Trophoblast cell (in vitro differentiated cells and primary cell): ENCODE measurements at regions not wholly inside any gene's neighbourhood (a gene's known extent, or its start where the extent isn't known, plus 50 kb on each side); places are given as distances from the start of the nearest gene placed in this dataset.

Experiments
- DNase-seq, 2 donors: peaks; one replicate each; pipeline ENCODE4 v3.0.0-alpha.2; 2016
- H2AFZ ChIP-seq: 2 replicates; pipeline ENCODE4 v1.6.1; 2013; ENCODE audit warnings: low read length, moderate library complexity, mild to moderate bottlenecking; ENCODE audit not compliant: insufficient read depth, poor library complexity
- H2AK5ac ChIP-seq: 2 replicates; pipeline ENCODE4 v1.6.1; 2013; ENCODE audit warnings: mild to moderate bottlenecking, low read length
- H2BK120ac ChIP-seq: 2 replicates; pipeline ENCODE4 v1.6.1; 2013; ENCODE audit warnings: low read length, mild to moderate bottlenecking, moderate library complexity; ENCODE audit not compliant: insufficient read depth, poor library complexity
- H2BK12ac ChIP-seq: 2 replicates; pipeline ENCODE4 v1.6.1; 2013; ENCODE audit warnings: mild to moderate bottlenecking, low read length, moderate library complexity
- H2BK5ac ChIP-seq: 2 replicates; pipeline ENCODE4 v1.6.1; 2013; ENCODE audit warnings: low read length, low read depth, moderate library complexity, mild to moderate bottlenecking; ENCODE audit not compliant: poor library complexity
- H3K14ac ChIP-seq: 2 replicates; pipeline ENCODE4 v1.6.1; 2013; ENCODE audit warnings: mild to moderate bottlenecking, low read length
- H3K18ac ChIP-seq: 2 replicates; pipeline ENCODE4 v1.6.1; 2013; ENCODE audit warnings: mild to moderate bottlenecking, low read length
- H3K23ac ChIP-seq: 2 replicates; pipeline ENCODE4 v1.6.1; 2013; ENCODE audit warnings: low read length
- H3K27ac ChIP-seq: 2 replicates; pipeline ENCODE4 v1.5.1; 2013; ENCODE audit warnings: low read depth, mild to moderate bottlenecking, inconsistent platforms, low read length, moderate library complexity
- H3K27me3 ChIP-seq: 2 replicates; pipeline ENCODE4 v1.6.1; 2013; ENCODE audit warnings: inconsistent platforms, mild to moderate bottlenecking, low read length, moderate library complexity; ENCODE audit not compliant: insufficient read depth
- H3K36me3 ChIP-seq, 2 experiments: 1 replicate in 1 of 2; 2 replicates in 1 of 2; pipeline ENCODE4 v1.6.1; 2013; ENCODE audit warnings: low read length in 2 of 2, mild to moderate bottlenecking in 2 of 2, moderate library complexity in 1 of 2; ENCODE audit not compliant: insufficient read depth in 2 of 2, control insufficient read depth in 1 of 2
- H3K4ac ChIP-seq: 2 replicates; pipeline ENCODE4 v1.6.1; 2013; ENCODE audit warnings: low read depth, mild to moderate bottlenecking, low read length, moderate library complexity
- H3K4me1 ChIP-seq, 2 experiments: 1 replicate in 1 of 2; 2 replicates in 1 of 2; pipeline ENCODE4 v1.6.1; 2013; ENCODE audit warnings: low read length in 2 of 2, mild to moderate bottlenecking in 2 of 2, moderate library complexity in 1 of 2; ENCODE audit not compliant: insufficient read depth in 2 of 2, control insufficient read depth in 1 of 2
- H3K4me2 ChIP-seq: 2 replicates; pipeline ENCODE4 v1.6.1; 2013; ENCODE audit warnings: inconsistent platforms, mild to moderate bottlenecking, low read length, moderate library complexity
- H3K4me3 ChIP-seq: 2 replicates; pipeline ENCODE4 v1.5.1; 2013; ENCODE audit warnings: mild to moderate bottlenecking, low read depth, low read length, inconsistent platforms
- H3K79me1 ChIP-seq: one replicate; pipeline ENCODE4 v1.6.1; 2013; ENCODE audit warnings: low read length
- H3K79me2 ChIP-seq: 2 replicates; pipeline ENCODE4 v1.6.1; 2013; ENCODE audit warnings: low read length, mild to moderate bottlenecking; ENCODE audit not compliant: control insufficient read depth, insufficient read depth, poor library complexity
- H3K9ac ChIP-seq: 2 replicates; pipeline ENCODE4 v1.6.1; 2013; ENCODE audit warnings: mild to moderate bottlenecking, low read length
- H3K9me3 ChIP-seq: 2 replicates; pipeline ENCODE4 v1.6.1; 2013; ENCODE audit warnings: low read depth, mild to moderate bottlenecking, control low read depth, inconsistent platforms, low read length; ENCODE audit not compliant: insufficient read depth
- H4K12ac ChIP-seq: 2 replicates; pipeline ENCODE4 v1.6.1; 2013; ENCODE audit warnings: low read depth, mild to moderate bottlenecking, low read length, moderate library complexity
- H4K8ac ChIP-seq: 2 replicates; pipeline ENCODE4 v1.6.1; 2013; ENCODE audit warnings: low read depth, mild to moderate bottlenecking, low read length, moderate library complexity
- H4K91ac ChIP-seq: one replicate; pipeline ENCODE4 v1.6.1; 2013; ENCODE audit warnings: low read depth, mild to moderate bottlenecking, low read length, moderate library complexity
- WGBS: extraction: QIAGEN DNeasy Blood & Tissue Kit; methylation state at CpG from one replicate; pipeline ENCODE4 v1.1.7; 2013; ENCODE audit warnings: missing lambda C conversion rate; ENCODE audit not compliant: insufficient read length, insufficient coverage; ENCODE audit errors: extremely low coverage; 5-methylcytosine and 5-hydroxymethylcytosine counted together

- DNase-seq, result no peak
- Histone ChIP-seq H3K9me3 (no peaks in the 10 kb centered on the region), H3K14ac (no peak overlapping the region)
Observed at GRCh38 chr10:3975016-3975415, 190.0 kb upstream of the KLF6 start.

DNA sequence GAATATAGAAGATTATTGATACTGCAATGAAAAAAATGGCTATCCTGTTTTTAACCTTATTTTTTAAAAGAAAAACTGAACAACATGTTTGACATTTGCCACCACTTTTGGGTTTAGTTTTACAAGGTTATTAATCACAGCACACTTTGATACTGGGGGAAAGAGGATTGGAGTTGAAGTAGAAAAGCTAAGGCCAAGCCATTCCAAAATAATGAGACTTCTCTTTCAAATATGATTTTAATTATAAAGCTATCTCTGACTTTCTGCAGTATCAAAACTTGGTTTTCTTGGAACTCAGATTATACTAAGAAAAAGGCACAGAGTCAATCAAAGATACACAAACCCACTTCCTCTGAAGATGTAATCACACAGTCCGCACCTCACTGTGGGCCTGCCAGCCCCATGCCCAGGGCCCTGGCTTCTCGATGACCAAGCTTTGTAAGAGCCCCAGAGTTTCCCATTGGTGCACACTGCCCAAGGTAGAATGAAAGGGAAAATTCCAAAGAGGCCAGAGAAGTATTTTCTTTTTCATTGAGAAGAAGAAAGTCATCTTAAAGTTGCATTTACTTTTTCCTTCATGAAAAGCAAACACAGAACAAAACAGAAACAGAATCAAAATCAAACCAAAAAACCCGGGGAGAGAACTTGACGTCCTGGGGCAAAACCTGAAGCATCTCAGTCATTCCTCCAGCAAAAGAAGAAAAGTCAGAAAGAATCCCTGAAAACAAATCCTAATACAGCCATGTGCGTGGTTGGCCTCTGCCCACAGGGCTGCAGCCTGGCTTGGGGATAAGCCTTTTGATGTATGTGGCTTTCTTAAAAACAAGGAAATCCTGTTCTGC is 187.7 kb upstream of the KLF6 start:
- Histone ChIP-seq H3K36me3 (no peaks in the 10 kb centered on the region), H2AFZ (peak overlapping the region; percentile 67), H3K4me3 (no peak overlapping the region), H3K79me2 (no peaks in the 10 kb centered on the region), H2BK5ac (peak overlapping the region; percentile 95), H2BK120ac (peak overlapping the region; percentile 96), H3K4ac (no peak overlapping the region), H3K4me2 (no peak overlapping the region), H3K27ac (peak overlapping the region; percentile 85), H3K9ac (no peak overlapping the region), H3K18ac (no peak overlapping the region), H4K8ac (no peak overlapping the region), H3K23ac (no peak overlapping the region), H3K27me3 (no peaks in the 10 kb centered on the region), H3K4me1 (peaks cover 12 to 13% of the 10 kb centered on the region in 2 experiments), H4K12ac (no peak overlapping the region), H4K91ac (peak overlapping the region; percentile 97), H2BK12ac (peak overlapping the region; percentile 99), H3K14ac (peak overlapping the region; percentile 88), H3K79me1 (peaks cover 16% of the 10 kb centered on the region), H2AK5ac (peak overlapping the region; percentile 66), H3K9me3 (no peaks in the 10 kb centered on the region)
- DNase-seq, result peak in 1 of 2 donors; percentile 41
- WGBS, result no CpG with 5 or more reads among the region's 5 CpGs

More at GRCh38 chr10:3975016-3975415, 190.0 kb upstream of the KLF6 start:
- no peak overlapping the region for H3K4me3 ChIP-seq
- no peak overlapping the region for H2AFZ ChIP-seq
- WGBS, result no CpG with 5 or more reads among the region's 9 CpGs
- H3K18ac ChIP-seq, result no peak overlapping the region
- H4K12ac ChIP-seq, result no peak overlapping the region
- H2BK120ac ChIP-seq, result no peak overlapping the region
- no peak overlapping the region for H2BK12ac ChIP-seq
- H4K8ac ChIP-seq, result no peak overlapping the region
- no peak overlapping the region for H2AK5ac ChIP-seq
- H3K4me2 ChIP-seq, result no peak overlapping the region
- no peak overlapping the region for H3K27ac ChIP-seq
- no peak overlapping the region for H2BK5ac ChIP-seq
- no peaks in the 10 kb centered on the region for H3K27me3 ChIP-seq
- H3K4ac ChIP-seq, result no peak overlapping the region
- H3K4me1 ChIP-seq, result peaks cover 10 to 12% of the 10 kb centered on the region in 2 experiments
- H3K36me3 ChIP-seq, result no peaks in the 10 kb centered on the region
- H4K91ac ChIP-seq, result peak overlapping the region; percentile 4
- peaks cover 8% of the 10 kb centered on the region for H3K79me1 ChIP-seq
- H3K9ac ChIP-seq, result no peak overlapping the region
- no peaks in the 10 kb centered on the region for H3K79me2 ChIP-seq
- no peak overlapping the region for H3K23ac ChIP-seq

DNA sequence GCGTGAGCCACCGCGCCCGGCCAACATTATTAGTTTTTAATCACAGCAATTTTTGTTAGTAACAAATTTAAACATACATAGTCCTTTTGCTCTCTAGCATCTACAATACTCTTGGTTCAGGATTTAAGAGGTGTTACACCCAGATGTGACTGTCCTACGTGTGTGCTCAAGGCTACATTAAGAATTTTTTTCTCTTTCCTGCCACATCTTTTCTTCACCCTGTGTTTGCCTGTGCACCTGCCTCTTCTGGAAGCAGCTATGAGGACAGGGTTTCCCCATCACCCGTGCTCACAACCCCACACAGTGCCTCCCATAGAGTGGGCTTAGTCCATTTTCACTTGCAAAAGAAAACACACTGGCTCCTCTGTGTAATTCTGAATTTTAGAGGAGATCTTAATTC is 186.7 kb upstream of the KLF6 start:
- no CpG with 5 or more reads among the region's 6 CpGs for WGBS
- H3K23ac ChIP-seq, result no peak overlapping the region
- H3K36me3 ChIP-seq, result no peaks in the 10 kb centered on the region
- H3K79me2 ChIP-seq, result no peaks in the 10 kb centered on the region
- H3K27me3 ChIP-seq, result no peaks in the 10 kb centered on the region
- no peak for DNase-seq
- H3K27ac ChIP-seq, result no peak overlapping the region
- H3K4me1 ChIP-seq, result peaks cover 10% of the 10 kb centered on the region in 2 experiments
- H3K14ac ChIP-seq, result peak overlapping the region; percentile 76
- H3K4me2 ChIP-seq, result no peak overlapping the region
- peaks cover 16% of the 10 kb centered on the region for H3K79me1 ChIP-seq
- no peak overlapping the region for H3K4me3 ChIP-seq
- H2AK5ac ChIP-seq, result peak overlapping the region; percentile 90
- no peaks in the 10 kb centered on the region for H3K9me3 ChIP-seq
- no peak overlapping the region for H4K8ac ChIP-seq
- peak overlapping the region; percentile 89 for H4K91ac ChIP-seq
- no peak overlapping the region for H2AFZ ChIP-seq
- H3K9ac ChIP-seq, result no peak overlapping the region
- peak overlapping the region; percentile 64 for H3K4ac ChIP-seq
- H3K18ac ChIP-seq, result peak overlapping the region; percentile 88
- H2BK12ac ChIP-seq, result peak overlapping the region; percentile 99
- H4K12ac ChIP-seq, result peak overlapping the region; percentile 47
- peak overlapping the region; percentile 64 for H2BK5ac ChIP-seq
- H2BK120ac ChIP-seq, result peak overlapping the region; percentile 77

DNA sequence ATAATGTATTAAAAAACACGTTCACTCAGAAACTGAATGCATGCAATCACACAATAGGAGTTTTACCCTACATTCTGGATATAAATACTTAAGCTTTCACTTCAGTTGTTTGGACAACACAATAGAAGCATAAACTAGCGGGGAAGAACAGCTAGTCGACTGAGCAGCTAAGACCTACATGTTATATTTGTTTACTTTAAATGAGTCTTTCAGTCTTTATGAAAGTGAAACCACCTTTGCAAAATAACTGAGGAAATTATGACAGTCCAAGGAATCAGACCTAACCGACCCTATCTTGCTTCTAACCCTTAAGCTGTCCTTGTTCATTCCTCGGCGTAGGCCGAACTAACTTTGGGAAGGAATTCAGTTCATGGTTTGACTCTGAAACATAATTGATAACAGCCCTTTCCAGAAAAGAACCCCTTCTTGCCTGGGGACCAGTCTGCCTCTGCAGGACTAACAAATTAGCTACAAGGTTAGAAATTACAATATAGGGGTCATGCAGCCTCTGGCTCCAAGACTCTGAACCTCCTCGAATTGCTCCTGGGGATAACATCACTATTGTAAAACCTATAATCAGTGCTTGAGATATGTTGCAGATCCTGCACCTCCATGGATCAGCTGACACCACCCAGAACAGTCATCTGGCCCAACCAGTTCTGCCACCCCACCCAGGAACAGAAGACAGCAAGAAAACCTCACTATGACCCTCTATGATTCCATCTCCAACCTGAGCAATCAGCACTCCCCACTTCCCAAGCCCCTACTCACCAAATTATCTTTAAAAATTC is 185.1 kb upstream of the KLF6 start:
- no peak overlapping the region for H3K18ac ChIP-seq
- no peaks in the 10 kb centered on the region for H3K9me3 ChIP-seq
- H3K4ac ChIP-seq, result no peak overlapping the region
- H3K9ac ChIP-seq, result no peak overlapping the region
- peak overlapping the region; percentile 88 for H2AK5ac ChIP-seq
- peak; percentile 65 to 87 for DNase-seq
- H3K79me1 ChIP-seq, result peaks cover 18% of the 10 kb centered on the region
- H3K4me2 ChIP-seq, result peak overlapping the region; percentile 21
- H3K79me2 ChIP-seq, result no peaks in the 10 kb centered on the region
- H4K91ac ChIP-seq, result peak overlapping the region; percentile 97
- no peak overlapping the region for H3K4me3 ChIP-seq
- peaks cover 10% of the 10 kb centered on the region in 2 experiments for H3K4me1 ChIP-seq
- no peak overlapping the region for H2BK120ac ChIP-seq
- H2AFZ ChIP-seq, result no peak overlapping the region
- H4K8ac ChIP-seq, result no peak overlapping the region
- H3K14ac ChIP-seq, result no peak overlapping the region
- H3K36me3 ChIP-seq, result no peaks in the 10 kb centered on the region
- no peak overlapping the region for H2BK12ac ChIP-seq
- H3K27ac ChIP-seq, result peak overlapping the region; percentile 57
- WGBS, result no CpG with 5 or more reads among the region's 8 CpGs
- H4K12ac ChIP-seq, result no peak overlapping the region
- H3K27me3 ChIP-seq, result no peaks in the 10 kb centered on the region
- no peak overlapping the region for H3K23ac ChIP-seq
- H2BK5ac ChIP-seq, result peak overlapping the region; percentile 93
